Adrenal gland (tissue), 5 donors: ENCODE measurements at regions not wholly inside any gene's neighbourhood (a gene's known extent, or its start where the extent isn't known, plus 50 kb on each side); places are given as distances from the start of the nearest gene placed in this dataset.

Experiments
- POLR2A ChIP-seq, 2 donors: fragments of 450-650 bp; IDR thresholded peaks; one replicate each; pipeline ENCODE4 v1.6.1; 2017; ENCODE audit warnings: antibody characterized with exemption in 2 of 2, mild to moderate bottlenecking in 2 of 2, moderate library complexity in 1 of 2
- TF ChIP-seq, protein P1 (sequence below), 6 experiments: fragments of 450-650 bp in 4 of 6; fragments of 200-600 bp in 2 of 6; sonication (generic) in 1 of 6; IDR thresholded peaks; 1 replicate in 5 of 6; 2 replicates in 1 of 6; pipeline versions ENCODE4 v1.5.1 to v1.8.0; 2016 to 2021; ENCODE audit warnings: antibody characterized with exemption in 6 of 6, mild to moderate bottlenecking in 2 of 6, moderate library complexity in 1 of 6
- donor health status: DM: no; HTN: no; CAD: no.

DNA sequence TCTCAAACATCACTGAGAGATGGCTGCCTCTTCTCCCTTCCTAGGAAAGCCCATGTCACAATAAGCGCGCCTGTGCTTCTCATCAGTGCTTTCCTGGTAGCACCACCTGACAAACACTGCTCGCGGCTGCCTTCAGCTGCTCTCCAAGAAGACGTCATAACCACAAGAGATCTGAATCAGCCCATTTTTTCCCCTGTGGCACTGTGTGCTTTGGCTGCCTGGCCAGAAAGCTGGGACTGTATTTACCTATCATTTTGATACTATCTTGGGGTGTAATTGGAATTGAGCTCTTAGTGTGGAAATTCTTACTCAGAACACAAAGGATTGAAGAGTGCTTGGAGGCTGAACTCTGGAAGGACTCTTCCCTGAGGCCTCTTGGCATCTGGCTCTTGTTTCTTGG lies 50.3 kb upstream of the EHF start:
- TF ChIP-seq, protein P1, sequence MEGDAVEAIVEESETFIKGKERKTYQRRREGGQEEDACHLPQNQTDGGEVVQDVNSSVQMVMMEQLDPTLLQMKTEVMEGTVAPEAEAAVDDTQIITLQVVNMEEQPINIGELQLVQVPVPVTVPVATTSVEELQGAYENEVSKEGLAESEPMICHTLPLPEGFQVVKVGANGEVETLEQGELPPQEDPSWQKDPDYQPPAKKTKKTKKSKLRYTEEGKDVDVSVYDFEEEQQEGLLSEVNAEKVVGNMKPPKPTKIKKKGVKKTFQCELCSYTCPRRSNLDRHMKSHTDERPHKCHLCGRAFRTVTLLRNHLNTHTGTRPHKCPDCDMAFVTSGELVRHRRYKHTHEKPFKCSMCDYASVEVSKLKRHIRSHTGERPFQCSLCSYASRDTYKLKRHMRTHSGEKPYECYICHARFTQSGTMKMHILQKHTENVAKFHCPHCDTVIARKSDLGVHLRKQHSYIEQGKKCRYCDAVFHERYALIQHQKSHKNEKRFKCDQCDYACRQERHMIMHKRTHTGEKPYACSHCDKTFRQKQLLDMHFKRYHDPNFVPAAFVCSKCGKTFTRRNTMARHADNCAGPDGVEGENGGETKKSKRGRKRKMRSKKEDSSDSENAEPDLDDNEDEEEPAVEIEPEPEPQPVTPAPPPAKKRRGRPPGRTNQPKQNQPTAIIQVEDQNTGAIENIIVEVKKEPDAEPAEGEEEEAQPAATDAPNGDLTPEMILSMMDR (IDR thresholded peaks at IDR 0.05): no peak
- TF ChIP-seq POLR2A (IDR thresholded peaks at IDR 0.05): no peak
